22Rv1 (cell line): ENCODE measurements at regions not wholly inside any gene's neighbourhood (a gene's known extent, or its start where the extent isn't known, plus 50 kb on each side); places are given as distances from the start of the nearest gene placed in this dataset.

Experiments
- CTCF ChIP-seq: fragments of 450-650 bp; IDR thresholded peaks from 2 replicates; pipeline ENCODE4 v1.5.1; 2017; ENCODE audit warnings: mild to moderate bottlenecking
- ZFX ChIP-seq: fragments of 450-650 bp; IDR thresholded peaks from 2 replicates; pipeline ENCODE4 v1.6.1; 2017; ENCODE audit warnings: antibody characterized with exemption, borderline replicate concordance

- TF ChIP-seq CTCF = no peak
- no peak for TF ChIP-seq ZFX
Observed at GRCh38 chr9:120001536-120001935, 578.4 kb downstream of the CDK5RAP2 start.
